ENCODE measurements at regions not wholly inside any gene's neighbourhood (a gene's known extent, or its start where the extent isn't known, plus 50 kb on each side); places are given as distances from the start of the nearest gene placed in this dataset.

- TF ChIP-seq, protein P1, sequence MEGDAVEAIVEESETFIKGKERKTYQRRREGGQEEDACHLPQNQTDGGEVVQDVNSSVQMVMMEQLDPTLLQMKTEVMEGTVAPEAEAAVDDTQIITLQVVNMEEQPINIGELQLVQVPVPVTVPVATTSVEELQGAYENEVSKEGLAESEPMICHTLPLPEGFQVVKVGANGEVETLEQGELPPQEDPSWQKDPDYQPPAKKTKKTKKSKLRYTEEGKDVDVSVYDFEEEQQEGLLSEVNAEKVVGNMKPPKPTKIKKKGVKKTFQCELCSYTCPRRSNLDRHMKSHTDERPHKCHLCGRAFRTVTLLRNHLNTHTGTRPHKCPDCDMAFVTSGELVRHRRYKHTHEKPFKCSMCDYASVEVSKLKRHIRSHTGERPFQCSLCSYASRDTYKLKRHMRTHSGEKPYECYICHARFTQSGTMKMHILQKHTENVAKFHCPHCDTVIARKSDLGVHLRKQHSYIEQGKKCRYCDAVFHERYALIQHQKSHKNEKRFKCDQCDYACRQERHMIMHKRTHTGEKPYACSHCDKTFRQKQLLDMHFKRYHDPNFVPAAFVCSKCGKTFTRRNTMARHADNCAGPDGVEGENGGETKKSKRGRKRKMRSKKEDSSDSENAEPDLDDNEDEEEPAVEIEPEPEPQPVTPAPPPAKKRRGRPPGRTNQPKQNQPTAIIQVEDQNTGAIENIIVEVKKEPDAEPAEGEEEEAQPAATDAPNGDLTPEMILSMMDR (IDR thresholded peaks at IDR 0.05): no peak
- TF ChIP-seq EP300 (IDR thresholded peaks at IDR 0.05): no peak
Observed at GRCh38 chr3:118557513-118557912, 477.1 kb downstream of the IGSF11 start.
